ENCODE measurements at regions not wholly inside any gene's neighbourhood (a gene's known extent, or its start where the extent isn't known, plus 50 kb on each side); places are given as distances from the start of the nearest gene placed in this dataset.
"Not testable (repeated sequence)": the region's sequence is repeated elsewhere in the genome, so short reads cannot be mapped to it uniquely, and the experiment has no call there.

DNA sequence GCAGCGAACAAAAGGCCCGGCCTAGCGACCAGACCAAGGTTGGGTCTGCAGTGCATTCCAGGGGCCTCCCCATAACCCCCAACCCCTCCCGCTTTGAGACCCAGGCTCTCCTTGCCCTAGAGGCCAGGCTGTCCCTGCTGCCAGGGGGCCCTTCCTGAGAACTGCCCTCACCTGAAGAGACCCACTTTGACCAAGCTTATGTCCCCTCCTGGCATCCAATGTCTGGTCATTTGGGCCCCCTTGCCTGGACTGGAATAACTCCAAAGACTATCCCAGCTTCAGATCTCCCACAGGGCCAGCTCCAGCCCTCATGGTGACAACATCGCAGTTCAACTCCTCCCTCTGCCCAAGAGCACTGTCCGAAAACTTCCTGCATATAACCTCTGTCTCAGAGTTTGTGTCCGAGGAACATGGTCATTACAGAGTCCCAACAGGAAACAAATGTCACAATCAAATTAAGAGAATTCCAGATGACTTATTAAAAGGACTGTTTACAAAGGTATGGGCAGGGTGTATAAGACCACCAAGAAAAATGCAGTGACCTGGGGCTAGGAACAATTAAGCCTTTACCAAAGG, 125.0 kb downstream of the BANF2 start:
- TF ChIP-seq CTCF (IDR thresholded peaks at IDR 0.05), result no peak
- peaks cover 14 to 25% (median 25%) of the 10 kb centered on the region in 3 donors for H3K4me1 ChIP-seq
- ATAC-seq (no peak), DNase-seq (no peak), FAIRE-seq (no peak)
- H3K27me3 ChIP-seq, result no peaks in the 10 kb centered on the region
- no peak overlapping the region for H3K4me3 ChIP-seq
- 92% methylated on average over 7 of the region's 7 CpGs for WGBS, 2 donors
- H3K36me3 ChIP-seq, result no peaks in the 10 kb centered on the region
- no peak overlapping the region for H3K27ac ChIP-seq
- no peaks in the 10 kb centered on the region for H3K9me3 ChIP-seq
- intact Hi-C loops (cut with DNase I), result no loop called here

DNA sequence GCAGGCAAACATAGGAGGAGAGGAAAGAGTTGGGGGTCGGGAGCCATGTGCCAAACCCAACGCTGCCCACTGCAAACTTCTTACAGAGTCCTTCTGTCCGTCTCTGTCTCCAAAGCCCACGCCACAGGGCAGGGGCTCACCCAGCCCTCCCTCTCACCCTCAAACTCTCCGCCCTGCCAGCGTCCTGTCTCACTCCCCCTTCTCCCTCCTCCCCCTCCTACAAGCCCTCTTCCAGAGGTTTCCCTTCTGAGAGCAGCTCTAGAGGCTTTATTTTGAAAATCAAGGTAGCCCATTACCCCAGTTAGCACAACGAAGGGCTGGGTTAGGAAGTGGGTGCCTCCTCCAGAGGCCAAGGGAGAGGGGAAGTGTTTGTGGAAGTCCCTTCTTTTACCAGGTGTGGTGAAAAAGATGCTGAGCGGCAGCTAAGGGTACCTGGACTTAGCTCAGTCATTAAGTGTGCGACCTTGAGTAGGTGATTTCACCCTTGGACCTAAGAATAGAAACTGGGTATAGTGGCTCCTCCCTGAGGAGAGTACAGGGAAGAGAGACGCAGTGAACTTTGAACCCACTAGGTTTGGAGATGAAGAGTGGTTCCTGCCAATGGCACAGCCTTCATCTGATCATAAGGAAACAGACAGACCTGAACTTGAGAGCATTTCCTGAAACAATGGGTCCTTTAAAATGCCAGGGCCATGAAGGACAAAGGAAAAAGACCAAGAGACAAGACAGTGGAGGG, 123.8 kb downstream of the BANF2 start:
- Histone ChIP-seq H3K9me3 (no peaks in the 10 kb centered on the region), H3K27ac (peak overlapping the region in 2 of 4 donors; percentile 61 to 73), H3K27me3 (no peaks in the 10 kb centered on the region), H3K36me3 (no peaks in the 10 kb centered on the region), H3K4me3 (no peak overlapping the region), H3K4me1 (peaks cover 14 to 25% (median 25%) of the 10 kb centered on the region in 3 donors)
- TF ChIP-seq CTCF (IDR thresholded peaks at IDR 0.05), result no peak
- ATAC-seq (peak; percentile 74 to 89 (median 80)), FAIRE-seq (no peak), DNase-seq (peak in 2 of 6 donors; percentile 50 to 53)
- intact Hi-C loops (cut with DNase I), result no loop called here
- WGBS, 2 donors, result 61 to 66% methylated on average over 10 of the region's 10 CpGs

DNA sequence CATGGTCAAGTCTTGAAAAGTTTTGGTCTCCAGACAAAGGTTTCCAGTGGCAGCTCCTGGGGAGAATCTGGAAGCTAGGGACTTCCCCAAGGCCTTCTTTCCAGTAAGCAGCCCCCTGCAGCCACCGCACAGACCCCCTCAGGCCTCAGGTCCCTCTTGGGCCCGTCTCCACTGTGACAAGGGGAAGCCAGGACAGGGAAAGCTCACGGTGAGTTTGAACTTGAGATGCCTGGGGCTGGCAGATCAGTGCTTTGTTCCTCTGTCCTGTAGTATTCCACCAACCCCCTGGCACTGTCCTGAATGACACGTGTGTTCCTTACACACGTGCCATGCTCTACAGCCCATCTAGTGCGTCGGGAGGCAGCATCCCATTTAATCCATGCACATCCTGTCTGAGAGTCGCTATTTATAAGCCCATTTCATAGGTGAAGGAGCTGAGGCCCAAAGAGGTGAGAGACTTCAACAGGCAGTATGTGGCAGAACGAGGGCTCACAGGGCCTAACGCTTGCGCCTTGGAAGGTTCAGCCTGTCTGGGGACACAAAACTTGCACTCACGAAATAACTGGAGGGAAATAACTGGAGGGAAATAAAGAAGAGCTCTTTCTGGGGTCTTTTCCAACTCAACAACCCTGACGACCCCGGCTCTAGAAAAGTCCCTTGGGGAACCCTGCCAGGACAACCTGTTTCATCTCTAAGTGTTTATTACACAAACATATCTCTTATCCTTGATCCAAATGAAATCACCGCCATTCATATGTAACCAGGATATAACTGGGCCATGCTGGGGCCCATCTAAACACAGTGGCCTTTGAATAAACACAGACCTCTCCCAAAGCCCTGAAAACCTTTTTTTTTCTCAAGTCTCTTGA, 123.0 kb downstream of the BANF2 start:
- Histone ChIP-seq H3K27ac (peak overlapping the region; percentile 53 to 73 (median 63)), H3K4me3 (no peak overlapping the region), H3K36me3 (no peaks in the 10 kb centered on the region), H3K27me3 (no peaks in the 10 kb centered on the region), H3K4me1 (peaks cover 14 to 25% (median 25%) of the 10 kb centered on the region in 3 donors), H3K9me3 (no peaks in the 10 kb centered on the region)
- peak in 1 of 4 donors; percentile 9 for ATAC-seq
- TF ChIP-seq CTCF (IDR thresholded peaks at IDR 0.05), result no peak
- FAIRE-seq, result no peak
- DNase-seq, result peak in 1 of 6 donors; percentile 38
- intact Hi-C loops (cut with DNase I), result no loop called here
- 77 to 83% methylated on average over 15 of the region's 15 CpGs for WGBS, 2 donors

DNA sequence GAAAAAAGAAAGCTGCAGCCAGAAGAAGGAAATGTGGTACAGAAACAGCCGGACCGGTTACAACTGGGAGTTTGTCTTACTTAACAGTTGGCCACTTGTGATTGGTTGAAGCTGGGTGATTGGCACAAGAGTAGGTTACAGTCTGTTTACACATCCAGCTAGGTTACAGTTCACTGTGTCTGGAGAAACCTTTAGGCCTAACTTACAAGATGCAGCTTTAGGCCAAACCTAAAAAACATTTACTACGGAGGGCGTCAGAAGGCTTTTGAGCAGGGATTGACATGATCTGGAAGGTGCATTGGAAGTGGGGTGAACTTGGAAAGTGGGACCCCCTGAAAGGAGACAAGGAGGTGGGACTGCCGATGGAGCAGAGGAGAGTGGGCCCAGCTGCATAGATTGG, 122.3 kb downstream of the BANF2 start:
- no peak overlapping the region for H3K4me3 ChIP-seq
- H3K4me1 ChIP-seq, result peaks cover 14 to 25% (median 25%) of the 10 kb centered on the region in 3 donors
- intact Hi-C loops (cut with DNase I), result no loop called here
- ATAC-seq, result peak; percentile 90 to 94 (median 94)
- peak; percentile 85 for FAIRE-seq
- no peak for TF ChIP-seq CTCF (IDR thresholded peaks at IDR 0.05)
- H3K9me3 ChIP-seq, result no peaks in the 10 kb centered on the region
- no peaks in the 10 kb centered on the region for H3K36me3 ChIP-seq
- DNase-seq, result peak in 3 of 6 donors; percentile 75 to 83 (median 81)
- H3K27me3 ChIP-seq, result no peaks in the 10 kb centered on the region
- H3K27ac ChIP-seq, result peak overlapping the region; percentile 53 to 73 (median 63)
- WGBS, 2 donors, result 31 to 34% methylated on average over 5 of the region's 5 CpGs

GRCh38 chr20:17821606-17822005, 121.8 kb downstream of the BANF2 start:
- DNase-seq, result peak in 1 of 6 donors; percentile 27
- ATAC-seq; H3K27me3 ChIP-seq; FAIRE-seq; intact Hi-C loops (cut with DNase I); H3K4me3 ChIP-seq; H3K9me3 ChIP-seq; H3K36me3 ChIP-seq: not testable (repeated sequence)
- WGBS, 2 donors, result 72 to 83% methylated on average over 3 of the region's 3 CpGs
- Histone ChIP-seq H3K27ac (peak overlapping the region; percentile 53 to 73 (median 63)), H3K4me1 (peaks cover 14 to 25% (median 25%) of the 10 kb centered on the region in 3 donors)

Data from pancreas (tissue), 10 donors.